ENCODE measurements at regions not wholly inside any gene's neighbourhood (a gene's known extent, or its start where the extent isn't known, plus 50 kb on each side); places are given as distances from the start of the nearest gene placed in this dataset.

DNA sequence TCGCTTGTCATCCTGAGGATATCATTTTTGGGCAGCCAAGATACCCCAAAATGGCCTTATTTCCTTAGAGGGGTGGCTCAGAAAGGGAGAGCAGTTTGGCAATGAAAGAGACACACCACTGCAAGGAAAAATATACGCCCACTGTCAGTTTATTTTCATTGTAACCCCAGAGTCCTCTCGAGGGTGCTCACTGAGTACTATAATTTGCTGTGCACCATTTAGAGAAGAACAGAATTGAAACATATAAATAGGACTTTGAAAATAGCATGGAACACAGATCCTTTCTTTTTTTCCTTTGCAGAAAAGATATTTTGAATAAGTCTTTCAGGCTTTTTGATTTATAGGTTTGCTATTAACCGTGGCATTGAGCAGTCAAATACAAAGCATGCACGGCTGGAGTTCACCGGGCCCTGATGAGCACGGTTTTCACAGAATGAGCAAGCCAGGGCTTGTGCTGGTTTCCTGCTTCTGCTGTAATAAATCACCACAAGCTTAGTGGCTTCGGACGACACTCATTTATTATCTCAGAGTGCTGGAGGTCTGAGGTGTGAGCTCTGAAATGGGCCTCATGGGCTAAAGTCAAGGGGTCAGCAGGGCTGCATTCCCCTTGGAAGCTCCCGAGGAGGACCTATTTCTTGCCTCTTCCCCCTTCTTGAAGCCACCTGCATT, 152.3 kb downstream of the ZNF664 start:
- TF ChIP-seq, protein P1, sequence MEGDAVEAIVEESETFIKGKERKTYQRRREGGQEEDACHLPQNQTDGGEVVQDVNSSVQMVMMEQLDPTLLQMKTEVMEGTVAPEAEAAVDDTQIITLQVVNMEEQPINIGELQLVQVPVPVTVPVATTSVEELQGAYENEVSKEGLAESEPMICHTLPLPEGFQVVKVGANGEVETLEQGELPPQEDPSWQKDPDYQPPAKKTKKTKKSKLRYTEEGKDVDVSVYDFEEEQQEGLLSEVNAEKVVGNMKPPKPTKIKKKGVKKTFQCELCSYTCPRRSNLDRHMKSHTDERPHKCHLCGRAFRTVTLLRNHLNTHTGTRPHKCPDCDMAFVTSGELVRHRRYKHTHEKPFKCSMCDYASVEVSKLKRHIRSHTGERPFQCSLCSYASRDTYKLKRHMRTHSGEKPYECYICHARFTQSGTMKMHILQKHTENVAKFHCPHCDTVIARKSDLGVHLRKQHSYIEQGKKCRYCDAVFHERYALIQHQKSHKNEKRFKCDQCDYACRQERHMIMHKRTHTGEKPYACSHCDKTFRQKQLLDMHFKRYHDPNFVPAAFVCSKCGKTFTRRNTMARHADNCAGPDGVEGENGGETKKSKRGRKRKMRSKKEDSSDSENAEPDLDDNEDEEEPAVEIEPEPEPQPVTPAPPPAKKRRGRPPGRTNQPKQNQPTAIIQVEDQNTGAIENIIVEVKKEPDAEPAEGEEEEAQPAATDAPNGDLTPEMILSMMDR (IDR thresholded peaks at IDR 0.05), result no peak
- TF ChIP-seq POLR2AphosphoS5 (IDR thresholded peaks at IDR 0.05; ENCODE audit: insufficient read depth in 1 of 2, low read depth in 1 of 2) (no peak), POLR2A (IDR thresholded peaks at IDR 0.05) (no peak)
